GM10248 (cell line): ENCODE measurements at regions not wholly inside any gene's neighbourhood (a gene's known extent, or its start where the extent isn't known, plus 50 kb on each side); places are given as distances from the start of the nearest gene placed in this dataset.

ENCODE experiments used
- CTCF ChIA-PET: fragments of 300-600 bp; sonication (Branson Sonifier 250); formaldehyde crosslinking; extraction: SDS; loops from one replicate; lab custom pipeline; 2021; ENCODE audit warnings: antibody characterized with exemption; lab: Yijun Ruan, JAX
- POLR2A ChIA-PET: fragments of 350-650 bp; sonication (Branson Sonifier 250); formaldehyde crosslinking; extraction: SDS; loops from one replicate; lab custom pipeline; 2020; ENCODE audit warnings: antibody characterized with exemption; lab: Yijun Ruan, JAX
- DNase-seq: peaks from one replicate; pipeline ENCODE4 v3.0.0; 2012; ENCODE audit errors: extremely low spot score
- CTCF ChIP-seq: IDR thresholded peaks from 2 replicates; pipeline ENCODE4 v1.5.1; 2012; ENCODE audit warnings: mild to moderate bottlenecking, low read depth; ENCODE audit errors: extremely low read depth, missing control alignments, control extremely low read depth

GRCh38 chr3:72307438-72308115 is 522.6 kb upstream of the PROK2 start:
- TF ChIP-seq CTCF = no peak
- no peak for DNase-seq
- CTCF ChIA-PET = interaction anchor here (0.8 to 1.8 kb wide), 5 partner anchors 12 to 514 kb away, joined by 3 to 6 read pairs (median 4); no protein-coding TSS in a partner anchor
- POLR2A ChIA-PET = no interaction called here

- no peak for TF ChIP-seq CTCF
- DNase-seq = no peak
- ChIA-PET CTCF (interaction anchor here (0.8 to 1.8 kb wide), 3 partner anchors 11 to 515 kb away, joined by 3 to 6 read pairs (median 4); no protein-coding TSS in a partner anchor), POLR2A (no interaction called here)
Measured at GRCh38 chr3:72306800-72307341, 521.9 kb upstream of the PROK2 start.

- TF ChIP-seq CTCF = no peak
- DNase-seq = no peak
- ChIA-PET CTCF (interaction anchor here (1.1 to 1.3 kb wide), 2 partner anchors 8 to 429 kb away, joined by 3 read pairs; no protein-coding TSS in a partner anchor), POLR2A (no interaction called here)
Measured at GRCh38 chr3:72303926-72304325, 519.0 kb upstream of the PROK2 start.

GRCh38 chr3:72301779-72302178 is 516.8 kb upstream of the PROK2 start:
- no peak for TF ChIP-seq CTCF
- POLR2A ChIA-PET = interaction anchor here (0.7 kb wide), 1 partner anchor 15 kb away, joined by 3 read pairs; no protein-coding TSS in a partner anchor
- CTCF ChIA-PET = no interaction called here
- no peak for DNase-seq

GRCh38 chr3:72300621-72301020 is 515.7 kb upstream of the PROK2 start:
- TF ChIP-seq CTCF = no peak
- CTCF ChIA-PET = interaction anchor here (1.0 kb wide), 1 partner anchor 21 kb away, joined by 3 read pairs; no protein-coding TSS in a partner anchor
- POLR2A ChIA-PET = no interaction called here
- no peak for DNase-seq

GRCh38 chr3:72299823-72300222 is 514.9 kb upstream of the PROK2 start:
- TF ChIP-seq CTCF = no peak
- POLR2A ChIA-PET = no interaction called here
- CTCF ChIA-PET = interaction anchor here (1.0 to 1.3 kb wide), 2 partner anchors 15 to 108 kb away, joined by 3 read pairs; no protein-coding TSS in a partner anchor
- no peak for DNase-seq
